T47D (cell line): ENCODE measurements at regions not wholly inside any gene's neighbourhood (a gene's known extent, or its start where the extent isn't known, plus 50 kb on each side); places are given as distances from the start of the nearest gene placed in this dataset.

Source experiments
- DNase-seq, 2 experiments: peaks; one replicate each; pipeline versions ENCODE4 v3.0.0 to v3.0.0-alpha.2; 2011 to 2012; ENCODE audit warnings: low read depth in 1 of 2, low spot score in 1 of 2
- JUND ChIP-seq: IDR thresholded peaks from 2 replicates; pipeline ENCODE4 v1.6.1; 2012; ENCODE audit warnings: low read depth
- in situ Hi-C: cut with HindIII; loops from 2 replicates; pipeline ENCODE4 v1.10.0; 2016; ENCODE audit warnings: low sequenced_read_pairs, low pct_unique_long_range_greater_than_20kb

- TF ChIP-seq JUND = no peak
Measured at GRCh38 chr11:119525867-119526196, 102.9 kb upstream of the THY1 start.

GRCh38 chr11:119525180-119525866 lies 102.4 kb upstream of the THY1 start:
- no peak for DNase-seq
- TF ChIP-seq JUND = no peak
- in situ Hi-C loops = no loop called here

More at GRCh38 chr11:119525867-119526196, 102.9 kb upstream of the THY1 start:
- no peak for DNase-seq
- in situ Hi-C loops = no loop called here

GRCh38 chr11:119523539-119524157 lies 100.7 kb upstream of the THY1 start:
- TF ChIP-seq JUND = no peak
- in situ Hi-C loops = no loop called here
- DNase-seq = no peak

GRCh38 chr11:119522609-119523008 lies 99.6 kb upstream of the THY1 start:
- no peak for DNase-seq
- in situ Hi-C loops = no loop called here
- no peak for TF ChIP-seq JUND

- no peak for TF ChIP-seq JUND
- in situ Hi-C loops = no loop called here
- no peak for DNase-seq
Measured at GRCh38 chr11:119521551-119521950, 98.6 kb upstream of the THY1 start.

- no peak for TF ChIP-seq JUND
- DNase-seq = no peak
- in situ Hi-C loops = no loop called here
Measured at GRCh38 chr11:119520966-119521365, 98.0 kb upstream of the THY1 start.

GRCh38 chr11:119520400-119520799 lies 97.4 kb upstream of the THY1 start:
- in situ Hi-C loops = no loop called here
- TF ChIP-seq JUND = no peak
- no peak for DNase-seq

- no peak for DNase-seq
- in situ Hi-C loops = no loop called here
Measured at GRCh38 chr11:119519796-119520195, 96.8 kb upstream of the THY1 start.

GRCh38 chr11:119518746-119519730 lies 96.1 kb upstream of the THY1 start:
- peak; percentile 49 to 80 for DNase-seq
- TF ChIP-seq JUND = no peak
- in situ Hi-C loops = no loop called here

More at GRCh38 chr11:119519796-119520195, 96.8 kb upstream of the THY1 start:
- TF ChIP-seq JUND = no peak

- TF ChIP-seq JUND = no peak
- no peak for DNase-seq
- in situ Hi-C loops = no loop called here
Measured at GRCh38 chr11:119515771-119516400, 92.9 kb upstream of the THY1 start.

GRCh38 chr11:119513806-119514170 lies 90.8 kb upstream of the THY1 start:
- no peak for DNase-seq
- in situ Hi-C loops = no loop called here
- TF ChIP-seq JUND = no peak

- DNase-seq = no peak
- in situ Hi-C loops = no loop called here
- TF ChIP-seq JUND = no peak
Measured at GRCh38 chr11:119513131-119513805, 90.3 kb upstream of the THY1 start.
